Mesodermal cell (in vitro differentiated cells): ENCODE measurements at regions not wholly inside any gene's neighbourhood (a gene's known extent, or its start where the extent isn't known, plus 50 kb on each side); places are given as distances from the start of the nearest gene placed in this dataset.

Source experiments
- H3K27ac ChIP-seq: 2 replicates; pipeline ENCODE4 v1.7.0; 2013; ENCODE audit warnings: mild to moderate bottlenecking, low read depth, low read length, moderate library complexity; ENCODE audit not compliant: severe bottlenecking
- H3K36me3 ChIP-seq: 2 replicates; pipeline ENCODE4 v1.7.1; 2013; ENCODE audit warnings: mild to moderate bottlenecking, low read length, moderate library complexity; ENCODE audit not compliant: control insufficient read depth, insufficient read depth
- H3K4me1 ChIP-seq: one replicate; pipeline ENCODE4 v1.7.1; 2013; ENCODE audit warnings: mild to moderate bottlenecking, low read length; ENCODE audit not compliant: insufficient read depth, control insufficient read depth, poor library complexity, severe bottlenecking
- H3K4me3 ChIP-seq: 2 replicates; pipeline ENCODE4 v1.7.0; 2013; ENCODE audit warnings: low read length, control low read depth, mild to moderate bottlenecking; ENCODE audit not compliant: insufficient read depth, poor library complexity, severe bottlenecking; ENCODE audit errors: extremely low read depth
- H3K9me3 ChIP-seq: 2 replicates; pipeline ENCODE4 v1.7.1; 2013; ENCODE audit warnings: mild to moderate bottlenecking, low read length, moderate library complexity; ENCODE audit not compliant: control insufficient read depth
- WGBS, 2 experiments: methylation state at CpG; one replicate each; pipeline ENCODE4 v1.1.5; 2013; ENCODE audit warnings: missing lambda C conversion rate in 2 of 2; ENCODE audit not compliant: insufficient coverage in 2 of 2; 5-methylcytosine and 5-hydroxymethylcytosine counted together

DNA sequence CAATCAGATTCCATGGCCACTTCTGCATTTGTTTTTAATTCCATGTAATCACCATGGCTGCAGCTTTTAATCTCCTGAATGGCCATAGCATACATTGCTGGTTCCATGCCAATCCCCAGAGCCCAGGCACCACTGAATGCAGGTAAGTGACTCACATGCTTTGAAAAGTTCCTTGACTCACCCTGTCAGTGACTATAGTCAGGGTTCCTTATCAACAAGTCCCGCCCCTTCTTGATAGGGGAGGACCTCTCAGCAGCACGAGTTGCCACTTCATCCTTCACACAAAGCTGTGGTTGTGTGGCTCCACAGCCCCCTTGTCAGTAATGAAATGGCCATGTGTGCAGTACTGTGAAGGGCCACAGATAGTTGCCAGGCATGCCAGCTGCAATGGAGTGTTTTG is 516.6 kb downstream of the PPARGC1A start:
- 50 to 63% methylated on average over 1 of the region's 2 CpGs for WGBS, 2 experiments
- no peak overlapping the region for H3K4me3 ChIP-seq
- no peak overlapping the region for H3K27ac ChIP-seq
- no peaks in the 10 kb centered on the region for H3K9me3 ChIP-seq
- peaks cover 10% of the 10 kb centered on the region for H3K4me1 ChIP-seq
- no peaks in the 10 kb centered on the region for H3K36me3 ChIP-seq

DNA sequence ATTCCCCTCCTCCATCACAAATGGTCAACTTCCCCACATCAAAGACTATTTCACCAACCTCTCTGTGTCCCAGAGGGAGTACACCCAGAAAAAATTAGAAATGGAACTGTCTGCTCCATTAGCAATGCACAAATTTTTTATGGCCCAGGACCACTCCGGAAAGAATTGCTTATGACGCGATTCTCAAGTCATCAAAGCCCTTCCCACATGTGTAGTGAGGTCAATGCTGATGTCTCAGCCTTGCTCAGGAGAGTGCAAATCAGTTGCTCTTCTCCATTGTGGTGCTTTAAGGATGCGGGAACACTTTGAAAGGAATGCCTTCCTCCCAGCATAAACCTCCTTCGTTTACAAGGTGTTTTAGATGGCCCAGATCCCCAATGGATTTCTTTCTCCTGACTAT is 518.3 kb downstream of the PPARGC1A start:
- Histone ChIP-seq H3K4me3 (no peak overlapping the region), H3K4me1 (peaks cover 10% of the 10 kb centered on the region), H3K9me3 (no peaks in the 10 kb centered on the region), H3K27ac (peak overlapping the region; percentile 29), H3K36me3 (no peaks in the 10 kb centered on the region)
- 62 to 87% methylated on average over 2 to 5 of the region's 5 CpGs for WGBS, 2 experiments

DNA sequence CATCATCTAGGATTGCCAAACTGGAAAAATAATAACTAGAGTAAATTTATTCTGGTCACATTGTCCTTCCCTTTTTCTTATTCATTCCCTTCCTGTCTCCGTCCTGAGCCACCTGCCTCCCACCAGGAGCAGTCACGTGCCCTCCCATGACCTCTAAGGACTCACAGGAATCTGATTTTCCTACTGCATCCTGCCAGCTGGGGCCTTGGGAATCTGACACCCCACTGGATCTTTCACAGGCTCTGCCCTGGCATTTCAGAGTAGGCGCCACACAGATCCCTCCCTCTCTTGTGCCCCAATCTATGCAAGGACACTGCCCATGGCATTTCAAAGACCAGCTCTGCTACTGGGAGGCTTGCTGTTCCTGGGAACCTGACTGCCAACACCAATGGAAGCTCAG is 520.5 kb downstream of the PPARGC1A start:
- Histone ChIP-seq H3K27ac (no peak overlapping the region), H3K36me3 (no peaks in the 10 kb centered on the region), H3K4me1 (peaks cover 10% of the 10 kb centered on the region), H3K9me3 (no peaks in the 10 kb centered on the region), H3K4me3 (no peak overlapping the region)
- WGBS, 2 experiments = 76 to 80% methylated on average over 3 of the region's 3 CpGs

DNA sequence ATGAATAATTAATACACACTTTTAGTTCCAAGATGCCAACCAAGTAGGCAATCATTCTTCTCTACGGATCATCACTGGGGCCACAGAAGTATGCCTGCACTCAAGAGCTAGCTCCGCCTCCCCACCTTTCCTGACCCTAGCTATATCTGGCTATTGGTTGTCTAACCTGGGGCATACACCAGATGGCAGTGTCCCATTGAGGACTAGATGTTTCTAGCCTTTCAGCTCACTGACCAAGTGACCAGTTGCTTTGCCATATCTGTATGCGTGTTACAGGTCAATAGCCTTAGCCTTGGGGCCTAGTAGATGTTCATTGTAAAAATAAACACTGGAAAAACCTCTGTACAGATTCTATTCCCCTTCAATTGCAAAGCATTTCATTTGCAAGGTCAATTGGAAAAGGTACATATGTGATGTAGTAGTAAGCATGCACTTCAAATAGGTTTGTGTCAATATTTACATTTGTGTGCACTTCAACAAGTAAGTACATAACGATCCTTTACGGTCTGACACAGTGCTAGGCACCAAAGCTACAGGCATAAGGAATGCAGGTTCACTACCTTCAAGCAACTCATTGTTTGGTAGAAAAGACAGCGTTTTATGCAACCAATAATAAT is 521.7 kb downstream of the PPARGC1A start:
- Histone ChIP-seq H3K4me1 (peaks cover 5% of the 10 kb centered on the region), H3K9me3 (no peaks in the 10 kb centered on the region), H3K36me3 (no peaks in the 10 kb centered on the region), H3K27ac (no peak overlapping the region), H3K4me3 (no peak overlapping the region)
- 71 to 100% methylated on average over 4 of the region's 6 CpGs for WGBS, 2 experiments

DNA sequence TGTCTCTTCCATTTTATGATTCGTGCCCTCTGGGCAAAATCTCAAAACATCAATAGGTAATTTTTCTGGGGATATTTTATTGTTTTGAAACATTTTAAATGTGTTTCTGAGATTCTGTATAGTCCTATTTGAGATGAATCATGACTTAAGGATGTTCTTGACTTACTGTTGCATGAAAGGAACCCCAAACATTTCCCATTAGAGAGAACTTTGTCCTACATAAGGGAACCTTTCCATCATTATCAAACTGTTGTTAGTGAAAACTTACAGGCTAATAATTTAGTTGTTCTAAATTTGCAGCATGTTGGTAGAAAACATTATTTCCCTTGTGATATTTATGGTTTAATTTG is 523.3 kb downstream of the PPARGC1A start:
- 83% methylated on average over 1 of the region's 1 CpG; no CpG with 5 or more reads in 1 of the 2 experiments for WGBS, 2 experiments

DNA sequence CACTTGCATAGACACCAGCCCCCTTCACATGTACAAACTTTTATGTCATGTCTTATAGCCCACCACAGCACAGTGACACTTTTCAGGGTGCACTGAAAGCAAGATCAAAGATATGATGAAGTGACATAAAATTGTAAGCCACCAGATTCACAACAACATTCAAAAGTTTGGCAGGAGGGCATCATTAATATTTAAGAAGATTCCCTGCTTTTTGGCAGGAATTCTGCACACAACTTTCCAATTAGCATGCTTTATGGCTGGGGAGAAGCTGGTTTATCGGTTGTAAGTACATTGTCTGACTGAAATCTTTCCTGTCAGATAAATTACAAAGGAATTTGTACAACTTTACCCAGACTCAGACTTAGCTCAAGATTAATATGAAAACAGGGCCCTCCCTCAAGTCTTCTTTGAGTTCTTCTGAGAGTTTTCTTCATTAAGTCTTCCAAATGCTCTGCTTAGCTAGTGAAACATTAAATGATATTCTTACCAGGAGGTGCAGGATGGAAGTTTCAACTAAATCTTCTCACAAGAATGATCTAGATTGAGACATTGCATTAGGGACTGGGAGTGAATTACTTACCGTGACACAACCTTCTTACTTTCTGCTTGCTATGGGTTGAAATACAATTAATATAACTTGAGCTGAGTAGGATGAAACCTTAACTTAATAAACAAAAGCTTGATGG is 523.8 kb downstream of the PPARGC1A start:
- H3K27ac ChIP-seq = no peak overlapping the region
- H3K36me3 ChIP-seq = no peaks in the 10 kb centered on the region
- no peak overlapping the region for H3K4me3 ChIP-seq
- no peaks in the 10 kb centered on the region for H3K9me3 ChIP-seq
- H3K4me1 ChIP-seq = peaks cover 3% of the 10 kb centered on the region
- 100% methylated on average over 1 of the region's 2 CpGs; no CpG with 5 or more reads in 1 of the 2 experiments for WGBS, 2 experiments

More for the DNA sequence above, 523.3 kb downstream of the PPARGC1A start:
- Histone ChIP-seq H3K36me3 (no peaks in the 10 kb centered on the region), H3K9me3 (no peaks in the 10 kb centered on the region), H3K4me1 (peaks cover 3% of the 10 kb centered on the region), H3K27ac (no peak overlapping the region), H3K4me3 (no peak overlapping the region)

DNA sequence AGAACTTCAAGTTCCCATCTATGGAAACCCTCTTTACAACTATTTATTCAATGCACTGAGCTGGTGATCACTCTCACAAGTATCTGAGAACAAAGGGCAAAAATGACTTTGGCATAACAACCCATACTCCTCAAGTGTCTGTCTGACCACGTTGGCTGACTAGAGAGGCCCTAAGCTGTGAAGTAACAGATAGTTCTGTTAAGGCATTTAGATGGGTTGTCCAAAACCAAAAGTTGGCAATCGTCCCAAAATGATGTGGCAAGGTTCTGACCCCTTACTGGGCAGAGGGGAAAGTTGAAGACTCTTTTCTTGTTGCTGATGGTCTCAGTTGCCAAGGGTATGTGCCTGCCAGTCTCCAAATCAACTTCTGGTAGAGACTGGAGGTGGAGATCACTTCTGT is 524.8 kb downstream of the PPARGC1A start:
- Histone ChIP-seq H3K27ac (no peak overlapping the region), H3K4me1 (peaks cover under 1% of the 10 kb centered on the region), H3K36me3 (no peaks in the 10 kb centered on the region), H3K4me3 (no peak overlapping the region), H3K9me3 (no peaks in the 10 kb centered on the region)
- 90 to 94% methylated on average over 1 to 2 of the region's 2 CpGs for WGBS, 2 experiments

DNA sequence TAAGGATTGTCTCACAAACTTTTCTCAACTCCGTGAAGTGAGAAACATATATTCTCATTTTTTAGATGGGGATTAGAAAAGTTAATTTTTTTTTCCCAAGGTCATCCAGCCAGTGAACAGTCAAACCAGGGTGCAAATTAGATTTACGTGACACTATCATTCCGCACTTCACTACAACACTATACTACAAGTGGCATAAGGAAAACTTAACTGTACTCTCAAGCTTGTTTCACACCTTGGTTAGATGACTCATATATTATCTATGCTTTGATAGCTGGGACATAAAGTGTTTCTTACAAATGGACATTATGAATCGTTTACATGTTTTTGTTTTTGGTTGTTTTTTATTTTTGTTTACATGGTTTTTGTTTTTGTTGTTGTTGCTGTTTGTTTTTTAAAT is 525.7 kb downstream of the PPARGC1A start:
- Histone ChIP-seq H3K9me3 (no peaks in the 10 kb centered on the region), H3K27ac (no peak overlapping the region), H3K36me3 (no peaks in the 10 kb centered on the region), H3K4me1 (no peaks in the 10 kb centered on the region), H3K4me3 (no peak overlapping the region)
- WGBS, 2 experiments = 70% methylated on average over 2 of the region's 4 CpGs; no CpG with 5 or more reads in 1 of the 2 experiments

DNA sequence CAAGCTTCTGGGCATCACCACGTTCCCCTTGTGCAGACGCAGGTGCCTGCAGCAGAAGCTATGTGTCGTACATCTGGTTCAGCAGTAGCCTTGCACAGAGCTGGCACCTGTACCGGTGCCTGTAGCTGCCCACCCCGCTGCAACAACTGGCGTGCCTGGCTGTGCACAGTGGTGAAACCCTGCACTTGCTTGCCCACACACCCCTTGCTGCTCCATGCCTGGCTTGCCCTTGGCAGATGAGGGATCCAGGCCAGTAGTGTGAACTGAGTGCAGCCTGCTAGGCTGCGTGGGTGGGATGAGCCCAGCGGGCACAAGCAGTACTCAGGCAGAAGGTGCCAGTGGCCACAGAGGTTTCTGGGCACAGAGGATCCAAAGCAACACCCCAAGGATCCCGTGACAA is 528.4 kb downstream of the PPARGC1A start:
- Histone ChIP-seq H3K36me3 (no peaks in the 10 kb centered on the region), H3K27ac (no peak overlapping the region), H3K9me3 (no peaks in the 10 kb centered on the region), H3K4me3 (no peak overlapping the region), H3K4me1 (no peaks in the 10 kb centered on the region)
- WGBS, 2 experiments = 91 to 94% methylated on average over 8 of the region's 9 CpGs

DNA sequence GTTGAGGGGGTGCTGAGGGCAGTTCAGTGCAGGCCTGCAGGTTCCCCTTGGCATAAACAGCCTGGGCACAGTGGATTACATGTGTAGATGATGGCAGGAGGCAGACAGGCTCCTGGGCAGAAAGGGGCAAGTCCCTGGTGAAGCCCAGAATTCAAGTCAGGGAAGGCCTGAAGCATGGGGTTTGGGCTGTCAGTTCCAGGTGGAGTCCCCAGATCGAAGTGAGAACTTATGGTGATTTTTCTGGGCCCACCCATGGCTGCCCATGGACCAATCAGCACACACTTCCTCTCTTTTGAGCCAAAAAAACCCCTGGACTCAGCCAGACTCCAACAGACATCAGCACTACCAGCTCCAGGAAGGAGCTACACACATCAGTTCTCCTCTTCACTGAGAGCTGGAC is 529.1 kb downstream of the PPARGC1A start:
- Histone ChIP-seq H3K27ac (no peak overlapping the region), H3K36me3 (no peaks in the 10 kb centered on the region)
- WGBS, 2 experiments = 80% methylated on average over 1 of the region's 1 CpG; no CpG with 5 or more reads in 1 of the 2 experiments

DNA sequence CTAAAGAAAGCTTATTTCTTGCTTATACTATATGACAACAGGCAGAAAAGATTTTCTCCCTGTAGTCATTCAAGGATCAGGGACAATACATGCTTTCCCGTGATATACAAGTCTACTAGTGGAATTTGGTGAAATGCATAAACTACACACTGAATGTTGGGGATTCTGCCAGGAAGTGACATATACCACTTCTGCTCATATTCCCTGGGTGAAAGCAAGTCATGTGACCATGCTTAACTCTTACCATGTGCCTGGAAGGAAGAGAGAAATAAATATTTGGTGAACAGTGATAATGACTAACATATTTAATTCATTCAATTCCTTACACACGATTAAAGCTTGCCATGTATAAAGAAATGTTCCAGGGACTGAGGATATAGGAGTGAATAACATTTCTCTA is 534.6 kb downstream of the PPARGC1A start:
- H3K4me3 ChIP-seq = no peak overlapping the region
- 100% methylated on average over 1 of the region's 2 CpGs; no CpG with 5 or more reads in 1 of the 2 experiments for WGBS, 2 experiments
- H3K4me1 ChIP-seq = no peaks in the 10 kb centered on the region
- no peaks in the 10 kb centered on the region for H3K9me3 ChIP-seq
- no peak overlapping the region for H3K27ac ChIP-seq
- H3K36me3 ChIP-seq = no peaks in the 10 kb centered on the region

More for the DNA sequence above, 529.1 kb downstream of the PPARGC1A start:
- H3K9me3 ChIP-seq = no peaks in the 10 kb centered on the region
- H3K4me1 ChIP-seq = no peaks in the 10 kb centered on the region
- H3K4me3 ChIP-seq = no peak overlapping the region
